Middle frontal gyrus (tissue), 1 donor: ENCODE measurements at regions not wholly inside any gene's neighbourhood (a gene's known extent, or its start where the extent isn't known, plus 50 kb on each side); places are given as distances from the start of the nearest gene placed in this dataset.
"Not testable (repeated sequence)": the region's sequence is repeated elsewhere in the genome, so short reads cannot be mapped to it uniquely, and the experiment has no call there.

Source experiments
- DNase-seq: peaks from one replicate; pipeline ENCODE4 v3.0.0-alpha.2; 2015; ENCODE audit warnings: low spot score; ENCODE audit errors: extremely low spot score

GRCh38 chr2:67323209-67323991 is 73.7 kb upstream of the ETAA1 start:
- DNase-seq = no peak

GRCh38 chr2:67329513-67329912 is 67.6 kb upstream of the ETAA1 start:
- DNase-seq = no peak

GRCh38 chr2:67329951-67330350 is 67.2 kb upstream of the ETAA1 start:
- DNase-seq = no peak

GRCh38 chr2:67331419-67332086 is 65.6 kb upstream of the ETAA1 start:
- not testable (repeated sequence) for DNase-seq

GRCh38 chr2:67337903-67338302 is 59.2 kb upstream of the ETAA1 start:
- DNase-seq = no peak

GRCh38 chr2:67338601-67339233 is 58.4 kb upstream of the ETAA1 start:
- DNase-seq = no peak

GRCh38 chr2:67339234-67339885 is 57.8 kb upstream of the ETAA1 start:
- DNase-seq = no peak

- DNase-seq = no peak
Observed at GRCh38 chr2:67340133-67341011, 56.8 kb upstream of the ETAA1 start.

- DNase-seq = no peak
Observed at GRCh38 chr2:67341012-67341318, 56.2 kb upstream of the ETAA1 start.

- no peak for DNase-seq
Observed at GRCh38 chr2:67341336-67341735, 55.8 kb upstream of the ETAA1 start.

GRCh38 chr2:67342394-67342793 is 54.7 kb upstream of the ETAA1 start:
- no peak for DNase-seq

- no peak for DNase-seq
Observed at GRCh38 chr2:67346718-67347407, 50.3 kb upstream of the ETAA1 start.
